ENCODE measurements at regions not wholly inside any gene's neighbourhood (a gene's known extent, or its start where the extent isn't known, plus 50 kb on each side); places are given as distances from the start of the nearest gene placed in this dataset.
"Not testable (repeated sequence)": the region's sequence is repeated elsewhere in the genome, so short reads cannot be mapped to it uniquely, and the experiment has no call there.

GRCh38 chr12:126049501-126049900 is 984.3 kb downstream of the AACS start:
- not testable (repeated sequence) for TF ChIP-seq CTCF (IDR thresholded peaks at IDR 0.05; ENCODE audit: insufficient read depth, low read length, poor library complexity, severe bottlenecking); EZH2phosphoT487 (conservative IDR thresholded peaks at IDR 0.05; ENCODE audit: low read length)
